CD8-positive, alpha-beta memory T cell (primary cell): ENCODE measurements at regions not wholly inside any gene's neighbourhood (a gene's known extent, or its start where the extent isn't known, plus 50 kb on each side); places are given as distances from the start of the nearest gene placed in this dataset.

ENCODE experiments used
- CTCF ChIA-PET: fragments of 350-600 bp; sonication (Branson Sonifier 250); formaldehyde crosslinking; loops from one replicate; lab custom pipeline; 2021; ENCODE audit warnings: antibody characterized with exemption; lab: Charles Lee
- POLR2A ChIA-PET: fragments of 350-600 bp; sonication (Branson Sonifier 250); formaldehyde crosslinking; loops from one replicate; lab custom pipeline; 2021; ENCODE audit warnings: antibody characterized with exemption; lab: Charles Lee
- DNase-seq, 5 donors: peaks; one replicate each; pipeline versions ENCODE4 v3.0.0 to v3.0.0-alpha.2; 2020 to 2022; ENCODE audit warnings: mixed read lengths in 1 of 5
- H3K27ac ChIP-seq: one replicate; pipeline ENCODE4 v1.7.0; 2013; ENCODE audit warnings: low read depth, mild to moderate bottlenecking, low read length, moderate library complexity
- H3K27me3 ChIP-seq: 2 replicates; pipeline ENCODE4 v1.7.0; 2013; ENCODE audit warnings: low read length, mild to moderate bottlenecking; ENCODE audit not compliant: insufficient read depth, poor library complexity, severe bottlenecking
- H3K36me3 ChIP-seq: 2 replicates; pipeline ENCODE4 v1.7.0; 2013; ENCODE audit warnings: mild to moderate bottlenecking, low read length, moderate library complexity; ENCODE audit not compliant: insufficient read depth
- H3K4me1 ChIP-seq: 2 replicates; pipeline ENCODE4 v1.7.0; 2013; ENCODE audit warnings: mild to moderate bottlenecking, low read length, moderate library complexity; ENCODE audit not compliant: insufficient read depth
- H3K4me3 ChIP-seq: 2 replicates; pipeline ENCODE4 v1.7.0; 2013; ENCODE audit warnings: mild to moderate bottlenecking, low read length
- H3K9me3 ChIP-seq: 2 replicates; pipeline ENCODE4 v1.7.0; 2013; ENCODE audit warnings: mild to moderate bottlenecking, low read length
- H3K27ac Mint-ChIP-seq, 8 donors: one replicate each; pipeline ENCODE4 v1.8.0; 2020 to 2021; ENCODE audit warnings: mixed read lengths in 8 of 8, mild to moderate bottlenecking in 6 of 8, inconsistent platforms in 3 of 8, moderate library complexity in 3 of 8
- H3K27me3 Mint-ChIP-seq, 2 donors: one replicate each; pipeline ENCODE4 v1.8.0; 2020 to 2021; ENCODE audit warnings: mixed read lengths in 2 of 2, mild to moderate bottlenecking in 1 of 2, moderate library complexity in 1 of 2
- H3K36me3 Mint-ChIP-seq, 3 donors: one replicate each; pipeline ENCODE4 v1.8.0; 2020 to 2021; ENCODE audit warnings: mixed read lengths in 3 of 3, inconsistent platforms in 1 of 3, mild to moderate bottlenecking in 1 of 3
- H3K4me1 Mint-ChIP-seq, 3 donors: one replicate each; pipeline ENCODE4 v1.8.0; 2020 to 2021; ENCODE audit warnings: mixed read lengths in 3 of 3, inconsistent platforms in 1 of 3, mild to moderate bottlenecking in 1 of 3
- H3K4me3 Mint-ChIP-seq, 7 donors: one replicate each; pipeline ENCODE4 v1.8.0; 2020 to 2021; ENCODE audit warnings: mixed read lengths in 7 of 7, mild to moderate bottlenecking in 6 of 7, moderate library complexity in 4 of 7, inconsistent platforms in 2 of 7
- H3K9me3 Mint-ChIP-seq, 5 donors: one replicate each; pipeline ENCODE4 v1.8.0; 2020 to 2022; ENCODE audit warnings: mixed read lengths in 5 of 5, mild to moderate bottlenecking in 3 of 5, moderate library complexity in 2 of 5, inconsistent platforms in 1 of 5

GRCh38 chr2:204036706-204037105 is 100.1 kb downstream of the ICOS start:
- H3K4me1 ChIP-seq: no peaks in the 10 kb centered on the region
- ChIA-PET POLR2A (no interaction called here), CTCF (interaction anchor here (2.4 kb wide), 1 partner anchor 14 kb away, joined by 8 read pairs; no protein-coding TSS in a partner anchor)
- peaks cover 0 to 4% (median 0%) of the 10 kb centered on the region in 5 donors for H3K9me3 Mint-ChIP-seq
- H3K27ac Mint-ChIP-seq: no peak overlapping the region
- peaks cover 4 to 5% of the 10 kb centered on the region in 2 donors for H3K27me3 Mint-ChIP-seq
- H3K4me3 ChIP-seq: no peak overlapping the region
- no peak overlapping the region for H3K4me3 Mint-ChIP-seq
- H3K36me3 Mint-ChIP-seq: peaks cover 0 to 3% (median 0%) of the 10 kb centered on the region in 3 donors
- no peaks in the 10 kb centered on the region for H3K4me1 Mint-ChIP-seq
- H3K27me3 ChIP-seq: no peaks in the 10 kb centered on the region
- H3K36me3 ChIP-seq: no peaks in the 10 kb centered on the region
- H3K27ac ChIP-seq: no peak overlapping the region
- no peaks in the 10 kb centered on the region for H3K9me3 ChIP-seq
- DNase-seq: no peak

- no peak for DNase-seq
- no peak overlapping the region for H3K27ac Mint-ChIP-seq
- Histone ChIP-seq H3K9me3 (no peaks in the 10 kb centered on the region), H3K27ac (no peak overlapping the region), H3K4me1 (no peaks in the 10 kb centered on the region), H3K36me3 (no peaks in the 10 kb centered on the region), H3K4me3 (no peak overlapping the region), H3K27me3 (no peaks in the 10 kb centered on the region)
- peaks cover 4 to 5% of the 10 kb centered on the region in 2 donors for H3K27me3 Mint-ChIP-seq
- H3K9me3 Mint-ChIP-seq: peaks cover 0 to 4% (median 0%) of the 10 kb centered on the region in 5 donors
- ChIA-PET CTCF (interaction anchor here (2.4 kb wide), 1 partner anchor 14 kb away, joined by 8 read pairs; no protein-coding TSS in a partner anchor), POLR2A (no interaction called here)
- no peak overlapping the region for H3K4me3 Mint-ChIP-seq
- H3K36me3 Mint-ChIP-seq: peaks cover 0 to 3% (median 0%) of the 10 kb centered on the region in 3 donors
- H3K4me1 Mint-ChIP-seq: no peaks in the 10 kb centered on the region
Observed at GRCh38 chr2:204037286-204037685, 100.7 kb downstream of the ICOS start.

GRCh38 chr2:204039298-204039838 is 102.8 kb downstream of the ICOS start:
- Histone ChIP-seq H3K27ac (no peak overlapping the region), H3K4me1 (no peaks in the 10 kb centered on the region), H3K36me3 (no peaks in the 10 kb centered on the region), H3K4me3 (no peak overlapping the region), H3K27me3 (no peaks in the 10 kb centered on the region), H3K9me3 (no peaks in the 10 kb centered on the region)
- CTCF ChIA-PET: no interaction called here
- Mint-ChIP-seq H3K27me3 (peaks cover 4 to 5% of the 10 kb centered on the region in 2 donors), H3K27ac (no peak overlapping the region), H3K36me3 (peaks cover 0 to 3% (median 0%) of the 10 kb centered on the region in 3 donors), H3K4me3 (no peak overlapping the region), H3K9me3 (peaks cover 0 to 4% (median 0%) of the 10 kb centered on the region in 5 donors), H3K4me1 (peaks cover 0 to 2% (median 0%) of the 10 kb centered on the region in 3 donors)
- POLR2A ChIA-PET: no interaction called here
- DNase-seq: no peak

- no peak overlapping the region for H3K4me3 Mint-ChIP-seq
- H3K4me1 Mint-ChIP-seq: peaks cover 0 to 9% (median 5%) of the 10 kb centered on the region in 3 donors
- Histone ChIP-seq H3K27ac (no peak overlapping the region), H3K36me3 (no peaks in the 10 kb centered on the region), H3K4me3 (no peak overlapping the region), H3K27me3 (no peaks in the 10 kb centered on the region), H3K4me1 (no peaks in the 10 kb centered on the region), H3K9me3 (no peaks in the 10 kb centered on the region)
- peaks cover 0 to 3% (median 0%) of the 10 kb centered on the region in 3 donors for H3K36me3 Mint-ChIP-seq
- CTCF ChIA-PET: no interaction called here
- DNase-seq: no peak
- peaks cover 4 to 5% of the 10 kb centered on the region in 2 donors for H3K27me3 Mint-ChIP-seq
- peaks cover 0 to 4% (median 0%) of the 10 kb centered on the region in 5 donors for H3K9me3 Mint-ChIP-seq
- no peak overlapping the region for H3K27ac Mint-ChIP-seq
- POLR2A ChIA-PET: no interaction called here
Observed at GRCh38 chr2:204040016-204040415, 103.5 kb downstream of the ICOS start.

GRCh38 chr2:204042401-204042800 is 105.8 kb downstream of the ICOS start:
- H3K27me3 ChIP-seq: no peaks in the 10 kb centered on the region
- no peak overlapping the region for H3K4me3 ChIP-seq
- Mint-ChIP-seq H3K27me3 (peaks cover 0 to 4% of the 10 kb centered on the region in 2 donors), H3K27ac (no peak overlapping the region), H3K4me3 (no peak overlapping the region), H3K9me3 (no peaks in the 10 kb centered on the region), H3K4me1 (peaks cover 0 to 11% (median 6%) of the 10 kb centered on the region in 3 donors), H3K36me3 (peaks cover 0 to 1% (median 0%) of the 10 kb centered on the region in 3 donors)
- no peak overlapping the region for H3K27ac ChIP-seq
- no peaks in the 10 kb centered on the region for H3K36me3 ChIP-seq
- POLR2A ChIA-PET: no interaction called here
- no peak for DNase-seq
- no peaks in the 10 kb centered on the region for H3K9me3 ChIP-seq
- CTCF ChIA-PET: no interaction called here
- no peaks in the 10 kb centered on the region for H3K4me1 ChIP-seq

- H3K27me3 ChIP-seq: no peaks in the 10 kb centered on the region
- Mint-ChIP-seq H3K4me1 (peaks cover 16 to 30% (median 23%) of the 10 kb centered on the region in 3 donors), H3K9me3 (no peaks in the 10 kb centered on the region), H3K4me3 (no peak overlapping the region), H3K36me3 (no peaks in the 10 kb centered on the region), H3K27ac (no peak overlapping the region), H3K27me3 (no peaks in the 10 kb centered on the region)
- H3K27ac ChIP-seq: no peak overlapping the region
- no peak for DNase-seq
- ChIA-PET CTCF (no interaction called here), POLR2A (no interaction called here)
- no peaks in the 10 kb centered on the region for H3K9me3 ChIP-seq
- no peaks in the 10 kb centered on the region for H3K36me3 ChIP-seq
- H3K4me1 ChIP-seq: no peaks in the 10 kb centered on the region
- H3K4me3 ChIP-seq: no peak overlapping the region
Observed at GRCh38 chr2:204046145-204046544, 109.6 kb downstream of the ICOS start.

GRCh38 chr2:204049635-204050034 is 113.1 kb downstream of the ICOS start:
- DNase-seq: no peak
- Histone ChIP-seq H3K36me3 (no peaks in the 10 kb centered on the region), H3K27me3 (no peaks in the 10 kb centered on the region), H3K27ac (no peak overlapping the region), H3K9me3 (no peaks in the 10 kb centered on the region), H3K4me3 (no peak overlapping the region), H3K4me1 (no peaks in the 10 kb centered on the region)
- H3K4me1 Mint-ChIP-seq: peaks cover 16 to 25% (median 21%) of the 10 kb centered on the region in 3 donors
- no peaks in the 10 kb centered on the region for H3K9me3 Mint-ChIP-seq
- ChIA-PET CTCF (no interaction called here), POLR2A (no interaction called here)
- no peaks in the 10 kb centered on the region for H3K36me3 Mint-ChIP-seq
- peak overlapping the region in 3 of 8 donors; percentile 31 to 72 (median 45) for H3K27ac Mint-ChIP-seq
- H3K4me3 Mint-ChIP-seq: no peak overlapping the region
- peaks cover 0 to 2% of the 10 kb centered on the region in 2 donors for H3K27me3 Mint-ChIP-seq

GRCh38 chr2:204050681-204051080 is 114.1 kb downstream of the ICOS start:
- no peaks in the 10 kb centered on the region for H3K4me1 ChIP-seq
- H3K27me3 Mint-ChIP-seq: peaks cover 0 to 2% of the 10 kb centered on the region in 2 donors
- DNase-seq: no peak
- ChIA-PET CTCF (interaction anchor here (0.9 to 2.0 kb wide), 10 partner anchors 11 to 235 kb away, joined by 3 to 12 read pairs (median 4); partner anchors contain the start of gene ICOS), POLR2A (no interaction called here)
- no peaks in the 10 kb centered on the region for H3K36me3 ChIP-seq
- H3K36me3 Mint-ChIP-seq: no peaks in the 10 kb centered on the region
- H3K9me3 Mint-ChIP-seq: no peaks in the 10 kb centered on the region
- H3K4me3 Mint-ChIP-seq: no peak overlapping the region
- H3K27me3 ChIP-seq: no peaks in the 10 kb centered on the region
- no peak overlapping the region for H3K27ac ChIP-seq
- H3K4me3 ChIP-seq: no peak overlapping the region
- no peak overlapping the region for H3K27ac Mint-ChIP-seq
- no peaks in the 10 kb centered on the region for H3K9me3 ChIP-seq
- peaks cover 16 to 19% (median 17%) of the 10 kb centered on the region in 3 donors for H3K4me1 Mint-ChIP-seq
